Nephron (organoid): ENCODE measurements at regions not wholly inside any gene's neighbourhood (a gene's known extent, or its start where the extent isn't known, plus 50 kb on each side); places are given as distances from the start of the nearest gene placed in this dataset.
"Not testable (repeated sequence)": the region's sequence is repeated elsewhere in the genome, so short reads cannot be mapped to it uniquely, and the experiment has no call there.

Experiments used
- H3K27ac Mint-ChIP-seq, 3 experiments: 2 replicates each; pipeline ENCODE4 v1.8.0; 2020; ENCODE audit warnings: mixed read lengths in 3 of 3, mild to moderate bottlenecking in 2 of 3, moderate library complexity in 1 of 3
- H3K27me3 Mint-ChIP-seq: 2 replicates; pipeline ENCODE4 v1.8.0; 2021; ENCODE audit warnings: low read depth, mild to moderate bottlenecking, moderate library complexity, mixed read lengths
- H3K36me3 Mint-ChIP-seq: 2 replicates; pipeline ENCODE4 v1.8.0; 2020; ENCODE audit warnings: low read depth, mixed read lengths
- H3K4me1 Mint-ChIP-seq: 2 replicates; pipeline ENCODE4 v1.8.0; 2020; ENCODE audit warnings: mixed read lengths
- H3K4me3 Mint-ChIP-seq, 3 experiments: 2 replicates each; pipeline ENCODE4 v1.8.0; 2020; ENCODE audit warnings: mild to moderate bottlenecking in 3 of 3, mixed read lengths in 3 of 3, moderate library complexity in 2 of 3
- H3K9me3 Mint-ChIP-seq: 2 replicates; pipeline ENCODE4 v1.8.0; 2020; ENCODE audit warnings: mixed read lengths
- CTCF ChIP-seq, 3 experiments: fragments of 200-600 bp; sonication (generic); IDR thresholded peaks; one replicate each; pipeline ENCODE4 v1.5.0; 2021; ENCODE audit warnings: antibody characterized with exemption in 3 of 3; ENCODE audit not compliant: unreplicated experiment in 3 of 3

DNA sequence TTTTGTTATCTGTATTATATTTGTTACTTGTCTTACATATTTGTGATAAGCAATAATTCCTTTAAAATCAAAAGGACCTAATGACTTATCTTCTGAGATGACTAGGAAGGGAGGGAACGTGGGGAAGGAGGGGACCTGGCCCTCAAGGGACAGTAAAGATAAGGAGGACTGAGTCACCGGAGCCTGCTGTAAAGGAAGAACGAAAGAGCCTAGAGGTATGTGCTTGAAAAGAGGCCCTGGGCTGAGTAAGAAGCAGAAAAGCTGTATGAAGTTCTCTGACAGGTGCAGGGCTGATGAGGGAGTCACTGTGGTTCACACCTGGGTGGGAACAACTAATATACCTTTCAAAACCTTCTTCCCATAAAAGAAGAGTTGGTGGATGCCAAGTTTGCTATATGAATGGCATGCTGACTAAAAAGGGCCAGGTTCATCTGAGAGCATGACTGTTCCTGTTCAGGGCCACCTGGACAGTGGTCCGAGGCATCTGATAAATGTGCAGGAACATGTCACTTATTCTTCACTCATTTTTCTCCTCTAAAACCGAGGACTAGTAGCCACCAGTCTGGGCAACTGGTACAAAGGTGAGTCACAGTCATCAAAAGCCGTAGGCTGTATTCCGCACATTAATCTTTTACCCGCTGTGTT lies 111.3 kb downstream of the TNFAIP3 start:
- H3K27ac Mint-ChIP-seq, result no peak overlapping the region
- H3K4me1 Mint-ChIP-seq, result peaks cover 5% of the 10 kb centered on the region
- no peaks in the 10 kb centered on the region for H3K36me3 Mint-ChIP-seq
- no peak for TF ChIP-seq CTCF (IDR thresholded peaks at IDR 0.05; ENCODE audit: unreplicated experiment in 3 of 3)
- H3K9me3 Mint-ChIP-seq, result no peaks in the 10 kb centered on the region
- no peak overlapping the region for H3K4me3 Mint-ChIP-seq
- no peaks in the 10 kb centered on the region for H3K27me3 Mint-ChIP-seq

DNA sequence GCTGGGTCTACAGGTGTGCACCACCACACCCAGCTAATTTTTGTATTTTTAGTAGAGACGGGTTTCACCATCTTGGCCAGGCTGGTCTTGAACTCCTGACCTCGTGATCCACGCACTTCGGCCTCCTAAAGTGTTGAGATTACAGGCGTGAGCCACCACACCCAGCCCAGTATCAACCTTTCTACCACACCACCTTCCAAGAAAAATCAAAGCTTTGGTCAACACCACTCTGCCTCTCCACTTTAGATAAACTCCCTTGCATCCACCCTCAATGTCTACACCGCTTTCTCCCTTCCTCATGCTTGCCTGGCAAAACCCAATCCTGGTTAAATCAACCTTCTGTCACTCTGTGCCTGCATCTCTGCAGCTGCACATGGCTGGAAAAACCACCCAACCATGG lies 112.2 kb downstream of the TNFAIP3 start:
- H3K9me3 Mint-ChIP-seq, H3K4me1 Mint-ChIP-seq, H3K27ac Mint-ChIP-seq, H3K27me3 Mint-ChIP-seq, H3K36me3 Mint-ChIP-seq, H3K4me3 Mint-ChIP-seq: not testable (repeated sequence)

DNA sequence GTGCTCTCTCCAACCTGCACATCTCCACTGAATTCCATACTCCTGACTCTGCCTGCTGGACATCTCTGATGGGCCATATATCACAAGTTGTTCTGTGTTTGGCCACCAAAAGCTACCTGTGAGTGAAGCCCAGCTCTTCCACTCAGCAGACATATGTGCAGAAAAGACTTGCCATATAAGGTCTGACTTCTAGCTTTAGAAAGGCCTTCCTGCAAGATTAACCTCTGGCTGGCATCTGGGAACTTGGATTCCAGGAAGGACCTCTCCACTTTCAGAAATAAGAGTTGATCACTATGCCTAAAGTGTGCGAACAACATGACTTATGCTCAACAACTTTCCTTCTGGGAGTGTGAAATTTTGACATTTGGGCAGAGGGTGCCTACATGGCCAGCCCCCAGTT lies 113.7 kb downstream of the TNFAIP3 start:
- Mint-ChIP-seq H3K36me3 (no peaks in the 10 kb centered on the region), H3K4me3 (no peak overlapping the region), H3K9me3 (peaks cover 2% of the 10 kb centered on the region), H3K4me1 (peaks cover under 1% of the 10 kb centered on the region), H3K27ac (no peak overlapping the region), H3K27me3 (no peaks in the 10 kb centered on the region)
- no peak for TF ChIP-seq CTCF (IDR thresholded peaks at IDR 0.05; ENCODE audit: unreplicated experiment in 3 of 3)

DNA sequence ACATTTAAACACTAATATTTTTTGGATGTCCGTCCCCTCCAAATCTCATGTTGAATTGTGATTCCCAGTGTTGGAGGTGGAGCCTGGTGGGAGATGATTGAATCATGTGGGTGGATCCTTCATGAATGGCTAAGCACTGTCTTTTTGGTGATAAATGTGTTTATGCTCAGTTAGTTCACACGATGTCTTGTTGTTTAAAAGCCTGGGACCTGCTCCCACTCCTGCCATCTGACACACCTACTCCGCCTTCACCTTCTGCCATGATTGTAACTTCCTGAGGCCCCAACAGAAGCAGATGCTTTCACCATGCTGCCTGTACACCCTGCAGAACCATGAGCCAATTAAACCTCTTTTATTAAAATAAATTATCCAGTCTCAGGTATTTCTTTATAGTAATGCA lies 114.7 kb downstream of the TNFAIP3 start:
- peaks cover 2% of the 10 kb centered on the region for H3K27me3 Mint-ChIP-seq
- peaks cover 5% of the 10 kb centered on the region for H3K9me3 Mint-ChIP-seq
- no peaks in the 10 kb centered on the region for H3K4me1 Mint-ChIP-seq
- no peak overlapping the region for H3K27ac Mint-ChIP-seq
- no peak overlapping the region for H3K4me3 Mint-ChIP-seq
- H3K36me3 Mint-ChIP-seq, result no peaks in the 10 kb centered on the region
- TF ChIP-seq CTCF (IDR thresholded peaks at IDR 0.05; ENCODE audit: unreplicated experiment in 3 of 3), result no peak

GRCh38 chr6:137982418-137983189 lies 115.5 kb downstream of the TNFAIP3 start:
- TF ChIP-seq CTCF (IDR thresholded peaks at IDR 0.05; ENCODE audit: unreplicated experiment in 3 of 3), result no peak
- Mint-ChIP-seq H3K27ac (no peak overlapping the region), H3K9me3 (peaks cover 9% of the 10 kb centered on the region), H3K36me3 (no peaks in the 10 kb centered on the region), H3K4me1 (no peaks in the 10 kb centered on the region), H3K4me3 (no peak overlapping the region), H3K27me3 (peaks cover 3% of the 10 kb centered on the region)

GRCh38 chr6:137983269-137983668 lies 116.2 kb downstream of the TNFAIP3 start:
- Mint-ChIP-seq H3K4me3 (no peak overlapping the region), H3K4me1 (no peaks in the 10 kb centered on the region), H3K27me3 (peaks cover 3% of the 10 kb centered on the region), H3K27ac (no peak overlapping the region), H3K36me3 (no peaks in the 10 kb centered on the region), H3K9me3 (peaks cover 9% of the 10 kb centered on the region)
- no peak for TF ChIP-seq CTCF (IDR thresholded peaks at IDR 0.05; ENCODE audit: unreplicated experiment in 3 of 3)
